IMR-90 (cell line): ENCODE measurements at regions not wholly inside any gene's neighbourhood (a gene's known extent, or its start where the extent isn't known, plus 50 kb on each side); places are given as distances from the start of the nearest gene placed in this dataset.

Source experiments
- ATAC-seq: fragments of 200-7000 bp; cut with Tn5 transposase; 2 replicates; pipeline ENCODE4 v1.9.1; 2020; ENCODE audit warnings: low read depth, mild to moderate bottlenecking, moderate library complexity
- BruUV-seq: library from RNA; stranded (reverse); fragments of 400-500 nt; replicated peaks from 2 replicates; lab custom pipeline; 2021; lab: Mats Ljungman, UMichigan
- CTCF ChIA-PET: fragments of 300-600 bp; formaldehyde crosslinking; extraction: SDS; loops from one replicate; lab custom pipeline; 2021; ENCODE audit warnings: antibody characterized with exemption; lab: Yijun Ruan, JAX
- POLR2A ChIA-PET: fragments of 300-600 bp; sonication (Branson Sonifier 250); formaldehyde crosslinking; loops from one replicate; lab custom pipeline; 2022; ENCODE audit warnings: antibody characterized with exemption; ENCODE audit not compliant: unreplicated experiment; lab: Charles Lee
- DNase-seq: peaks from one replicate; pipeline ENCODE4 v3.0.0; 2013
- H2AFZ ChIP-seq: replicated peaks from 2 replicates; pipeline ENCODE3; 2013; ENCODE audit warnings: low read length, mild to moderate bottlenecking; ENCODE audit not compliant: poor library complexity
- H2AK5ac ChIP-seq: 2 replicates; pipeline ENCODE4 v1.6.1; 2013; ENCODE audit warnings: low read depth, low read length, inconsistent platforms
- H2AK9ac ChIP-seq: replicated peaks from 2 replicates; pipeline ENCODE3; 2013; ENCODE audit warnings: mild to moderate bottlenecking, low read depth, low read length, moderate library complexity; ENCODE audit not compliant: poor library complexity
- H2BK120ac ChIP-seq: 2 replicates; pipeline ENCODE4 v1.6.1; 2013; ENCODE audit warnings: low read depth, low read length, inconsistent platforms
- H2BK15ac ChIP-seq: 3 replicates; pipeline ENCODE4 v1.6.1; 2013; ENCODE audit warnings: low read depth, low read length, inconsistent platforms
- H2BK20ac ChIP-seq: 2 replicates; pipeline ENCODE4 v1.6.1; 2013; ENCODE audit warnings: low read depth, mild to moderate bottlenecking, inconsistent platforms, low read length, moderate library complexity
- H2BK5ac ChIP-seq: 2 replicates; pipeline ENCODE4 v1.6.1; 2013; ENCODE audit warnings: mild to moderate bottlenecking, low read depth, low read length, inconsistent platforms; ENCODE audit not compliant: poor library complexity, severe bottlenecking
- H3K14ac ChIP-seq: replicated peaks from 2 replicates; pipeline ENCODE4 v1.6.1; 2013; ENCODE audit warnings: low read depth, low read length, inconsistent platforms
- H3K18ac ChIP-seq: 2 replicates; pipeline ENCODE4 v1.6.1; 2013; ENCODE audit warnings: low read depth, low read length, control low read depth
- H3K23ac ChIP-seq: 2 replicates; pipeline ENCODE4 v1.6.1; 2013; ENCODE audit warnings: low read depth, low read length, inconsistent platforms
- H3K27ac ChIP-seq: 2 replicates; pipeline ENCODE4 v1.5.1; 2013; ENCODE audit warnings: mild to moderate bottlenecking, control low read depth, low read length; ENCODE audit not compliant: insufficient read depth
- H3K27me3 ChIP-seq: 2 replicates; pipeline ENCODE4 v1.6.1; 2013; ENCODE audit warnings: low read length; ENCODE audit not compliant: control insufficient read depth, insufficient read depth
- H3K36me3 ChIP-seq: 2 replicates; pipeline ENCODE4 v1.6.1; 2013; ENCODE audit warnings: low read length, mixed read lengths; ENCODE audit not compliant: control insufficient read depth, insufficient read depth
- H3K4ac ChIP-seq: 2 replicates; pipeline ENCODE4 v1.6.1; 2013; ENCODE audit warnings: low read depth, low read length, inconsistent platforms
- H3K4me1 ChIP-seq: 2 replicates; pipeline ENCODE4 v1.6.1; 2013; ENCODE audit warnings: low read length, mixed read lengths; ENCODE audit not compliant: control insufficient read depth, insufficient read depth
- H3K4me2 ChIP-seq: 2 replicates; pipeline ENCODE4 v1.6.1; 2013; ENCODE audit warnings: low read depth, mild to moderate bottlenecking, control low read depth, low read length, moderate library complexity
- H3K4me3 ChIP-seq: 2 replicates; pipeline ENCODE4 v1.5.1; 2013; ENCODE audit warnings: low read depth, mild to moderate bottlenecking, control low read depth, low read length, moderate library complexity; ENCODE audit not compliant: insufficient read depth
- H3K56ac ChIP-seq: 2 replicates; pipeline ENCODE4 v1.6.1; 2013; ENCODE audit warnings: low read length, inconsistent platforms; ENCODE audit not compliant: insufficient read depth; ENCODE audit errors: extremely low read depth
- H3K79me1 ChIP-seq, 2 experiments: 2 replicates each; pipeline ENCODE4 v1.6.1; 2013; ENCODE audit warnings: low read length in 2 of 2, inconsistent platforms in 1 of 2, low read depth in 1 of 2
- H3K9ac ChIP-seq: 2 replicates; pipeline ENCODE4 v1.6.1; 2013; ENCODE audit warnings: low read depth, low read length, control low read depth
- H3K9me1 ChIP-seq: 2 replicates; pipeline ENCODE4 v1.6.1; 2013; ENCODE audit warnings: low read length, inconsistent platforms; ENCODE audit not compliant: insufficient read depth
- H3K9me3 ChIP-seq: 2 replicates; pipeline ENCODE4 v1.6.1; 2013; ENCODE audit warnings: low read length; ENCODE audit not compliant: control insufficient read depth, insufficient read depth
- H4K20me1 ChIP-seq: 2 replicates; pipeline ENCODE4 v1.6.1; 2013; ENCODE audit warnings: low read length, inconsistent platforms; ENCODE audit not compliant: insufficient read depth
- H4K5ac ChIP-seq: 2 replicates; pipeline ENCODE4 v1.6.1; 2013; ENCODE audit warnings: mild to moderate bottlenecking, low read depth, low read length, control low read depth
- H4K8ac ChIP-seq, 2 experiments: 2 replicates each; pipeline ENCODE4 v1.6.1; 2013; ENCODE audit warnings: low read depth in 2 of 2, low read length in 2 of 2, control low read depth in 1 of 2, inconsistent platforms in 1 of 2
- H4K91ac ChIP-seq: 2 replicates; pipeline ENCODE4 v1.6.1; 2013; ENCODE audit warnings: low read depth, low read length, inconsistent platforms; ENCODE audit not compliant: insufficient read depth
- BHLHE40 ChIP-seq: fragments of 150-350 bp; IDR thresholded peaks from 2 replicates; pipeline ENCODE4 v1.6.1; 2016; ENCODE audit warnings: mild to moderate bottlenecking, low read depth, low read length
- CEBPB ChIP-seq: IDR thresholded peaks from 2 replicates; pipeline ENCODE4 v1.6.1; 2012; ENCODE audit warnings: low read depth, low read length, improper control_type of control experiment
- CHD1 ChIP-seq: IDR thresholded peaks from 2 replicates; pipeline ENCODE4 v1.6.1; 2012; ENCODE audit warnings: low read depth, low read length, improper control_type of control experiment
- FOS ChIP-seq: fragments of 150-350 bp; IDR thresholded peaks from 2 replicates; pipeline ENCODE4 v1.6.1; 2016; ENCODE audit warnings: low read depth, low read length
- MAFK ChIP-seq: IDR thresholded peaks from 2 replicates; pipeline ENCODE4 v1.6.1; 2012; ENCODE audit warnings: low read depth, low read length, improper control_type of control experiment
- MAZ ChIP-seq: IDR thresholded peaks from 2 replicates; pipeline ENCODE4 v1.6.1; 2012; ENCODE audit warnings: low read depth, mild to moderate bottlenecking, low read length, improper control_type of control experiment, moderate library complexity, borderline replicate concordance
- MXI1 ChIP-seq: IDR thresholded peaks from 2 replicates; pipeline ENCODE4 v1.6.1; 2012; ENCODE audit warnings: low read depth, mild to moderate bottlenecking, low read length, moderate library complexity, borderline replicate concordance
- NFE2L2 ChIP-seq: fragments of 150-350 bp; IDR thresholded peaks from 2 replicates; pipeline ENCODE4 v1.6.1; 2016; ENCODE audit warnings: low read depth, mild to moderate bottlenecking, low read length
- POLR2A ChIP-seq: IDR thresholded peaks from 2 replicates; pipeline ENCODE4 v1.6.1; 2012; ENCODE audit warnings: mild to moderate bottlenecking, low read depth, low read length
- RAD21 ChIP-seq: IDR thresholded peaks from 2 replicates; pipeline ENCODE4 v1.6.1; 2012; ENCODE audit warnings: low read length, improper control_type of control experiment
- RCOR1 ChIP-seq: IDR thresholded peaks from 2 replicates; pipeline ENCODE4 v1.6.1; 2012; ENCODE audit warnings: mild to moderate bottlenecking, low read length, improper control_type of control experiment; ENCODE audit not compliant: insufficient replicate concordance
- RFX5 ChIP-seq: IDR thresholded peaks from 2 replicates; pipeline ENCODE4 v1.8.0; 2012; ENCODE audit warnings: low read depth, mild to moderate bottlenecking, low read length, moderate library complexity
- SMC3 ChIP-seq: fragments of 150-350 bp; IDR thresholded peaks from 2 replicates; pipeline ENCODE4 v1.6.1; 2016; ENCODE audit warnings: low read depth, mild to moderate bottlenecking, antibody characterized with exemption, low read length, moderate library complexity
- WGBS, 2 experiments: methylation state at CpG; one replicate each; pipeline versions ENCODE4 v1.1.5 to v1.1.7; 2013; ENCODE audit warnings: missing lambda C conversion rate in 2 of 2; ENCODE audit not compliant: insufficient read length in 1 of 2; ENCODE audit errors: extremely low coverage in 2 of 2; 5-methylcytosine and 5-hydroxymethylcytosine counted together
- dilution Hi-C: fragments of 300-500 bp; cut with HindIII; formaldehyde crosslinking; loops from one replicate; pipeline ENCODE4 v1.14.3; 2018; ENCODE audit warnings: low sequenced_read_pairs; ENCODE audit not compliant: unreplicated experiment
- in situ Hi-C: fragments of 300-500 bp; cut with MboI; formaldehyde crosslinking; loops from 3 replicates; pipeline ENCODE4 v1.14.3; 2019; ENCODE audit warnings: low sequenced_read_pairs, inconsistent platforms, mixed read lengths
- intact Hi-C: fragments of 100-400 bp; cut with micrococcal nuclease; formaldehyde crosslinking; loops from 2 replicates; pipeline ENCODE4 v1.10.0; 2022
- TF ChIP-seq, protein P1 (sequence below): conservative IDR thresholded peaks from 2 replicates; pipeline ENCODE4 v1.5.1; 2012; ENCODE audit warnings: mild to moderate bottlenecking, low read depth, low read length, improper control_type of control experiment
- TF ChIP-seq, protein P2 (sequence below): fragments of 150-350 bp; IDR thresholded peaks from 2 replicates; pipeline ENCODE4 v1.6.1; 2016; ENCODE audit warnings: low read depth, mild to moderate bottlenecking, low read length, moderate library complexity, borderline replicate concordance
- TF ChIP-seq, protein P3 (sequence below): fragments of 150-350 bp; IDR thresholded peaks from 2 replicates; pipeline ENCODE4 v1.6.1; 2017; ENCODE audit warnings: mild to moderate bottlenecking, antibody characterized with exemption, low read length, low read depth

DNA sequence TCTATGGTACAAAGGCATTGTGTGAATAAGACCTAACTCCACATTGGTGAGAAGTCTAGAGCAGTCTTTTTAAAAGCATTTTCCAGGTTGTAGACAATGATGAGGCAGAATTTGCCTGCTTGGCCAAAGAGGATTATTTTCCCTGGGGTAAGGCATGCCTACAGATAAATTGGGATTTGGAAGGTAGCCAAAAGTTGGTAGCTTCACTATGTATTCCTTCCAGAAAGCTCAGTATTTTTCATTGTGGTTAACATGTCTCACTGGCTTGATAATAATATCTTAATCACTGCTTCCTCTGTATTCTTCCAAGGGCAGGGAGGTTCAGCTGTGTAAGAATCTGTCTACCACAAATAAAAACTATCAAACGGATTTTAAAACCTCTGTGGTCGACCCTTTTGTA is 590.8 kb upstream of the PRMT6 start:
- DNase-seq (no peak), ATAC-seq (no peak)
- Histone ChIP-seq H3K4me2 (no peak overlapping the region), H3K9ac (no peak overlapping the region), H4K5ac (no peak overlapping the region), H3K23ac (no peak overlapping the region), H2BK5ac (no peak overlapping the region), H3K4me1 (no peaks in the 10 kb centered on the region), H3K27ac (no peak overlapping the region), H2AFZ (no peak overlapping the region), H4K91ac (no peak overlapping the region), H3K18ac (no peak overlapping the region), H2BK15ac (no peak overlapping the region), H3K36me3 (no peaks in the 10 kb centered on the region), H3K14ac (no peak overlapping the region), H2BK120ac (no peak overlapping the region), H2AK5ac (no peak overlapping the region), H4K20me1 (no peaks in the 10 kb centered on the region), H3K9me3 (peaks cover 4% of the 10 kb centered on the region), H2BK20ac (no peak overlapping the region), H3K4me3 (no peak overlapping the region), H3K9me1 (no peaks in the 10 kb centered on the region), H2AK9ac (no peak overlapping the region), H3K56ac (no peak overlapping the region), H4K8ac (no peak overlapping the region), H3K4ac (no peak overlapping the region), H3K79me1 (no peaks in the 10 kb centered on the region), H3K27me3 (no peaks in the 10 kb centered on the region)
- no CpG with 5 or more reads among the region's 2 CpGs for WGBS, 2 experiments
- dilution Hi-C loops, result no loop called here
- no peak for TF ChIP-seq MXI1
- no peak for TF ChIP-seq CEBPB
- TF ChIP-seq RAD21, result no peak
- TF ChIP-seq SMC3, result no peak
- no peak for TF ChIP-seq FOS
- TF ChIP-seq, protein P1, sequence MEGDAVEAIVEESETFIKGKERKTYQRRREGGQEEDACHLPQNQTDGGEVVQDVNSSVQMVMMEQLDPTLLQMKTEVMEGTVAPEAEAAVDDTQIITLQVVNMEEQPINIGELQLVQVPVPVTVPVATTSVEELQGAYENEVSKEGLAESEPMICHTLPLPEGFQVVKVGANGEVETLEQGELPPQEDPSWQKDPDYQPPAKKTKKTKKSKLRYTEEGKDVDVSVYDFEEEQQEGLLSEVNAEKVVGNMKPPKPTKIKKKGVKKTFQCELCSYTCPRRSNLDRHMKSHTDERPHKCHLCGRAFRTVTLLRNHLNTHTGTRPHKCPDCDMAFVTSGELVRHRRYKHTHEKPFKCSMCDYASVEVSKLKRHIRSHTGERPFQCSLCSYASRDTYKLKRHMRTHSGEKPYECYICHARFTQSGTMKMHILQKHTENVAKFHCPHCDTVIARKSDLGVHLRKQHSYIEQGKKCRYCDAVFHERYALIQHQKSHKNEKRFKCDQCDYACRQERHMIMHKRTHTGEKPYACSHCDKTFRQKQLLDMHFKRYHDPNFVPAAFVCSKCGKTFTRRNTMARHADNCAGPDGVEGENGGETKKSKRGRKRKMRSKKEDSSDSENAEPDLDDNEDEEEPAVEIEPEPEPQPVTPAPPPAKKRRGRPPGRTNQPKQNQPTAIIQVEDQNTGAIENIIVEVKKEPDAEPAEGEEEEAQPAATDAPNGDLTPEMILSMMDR, result no peak
- no peak for TF ChIP-seq BHLHE40
- no peak for TF ChIP-seq RCOR1
- TF ChIP-seq NFE2L2, result no peak
- TF ChIP-seq POLR2A, result no peak
- TF ChIP-seq, protein P2, sequence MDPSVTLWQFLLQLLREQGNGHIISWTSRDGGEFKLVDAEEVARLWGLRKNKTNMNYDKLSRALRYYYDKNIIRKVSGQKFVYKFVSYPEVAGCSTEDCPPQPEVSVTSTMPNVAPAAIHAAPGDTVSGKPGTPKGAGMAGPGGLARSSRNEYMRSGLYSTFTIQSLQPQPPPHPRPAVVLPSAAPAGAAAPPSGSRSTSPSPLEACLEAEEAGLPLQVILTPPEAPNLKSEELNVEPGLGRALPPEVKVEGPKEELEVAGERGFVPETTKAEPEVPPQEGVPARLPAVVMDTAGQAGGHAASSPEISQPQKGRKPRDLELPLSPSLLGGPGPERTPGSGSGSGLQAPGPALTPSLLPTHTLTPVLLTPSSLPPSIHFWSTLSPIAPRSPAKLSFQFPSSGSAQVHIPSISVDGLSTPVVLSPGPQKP, result no peak
- TF ChIP-seq MAZ, result no peak
- TF ChIP-seq, protein P3, sequence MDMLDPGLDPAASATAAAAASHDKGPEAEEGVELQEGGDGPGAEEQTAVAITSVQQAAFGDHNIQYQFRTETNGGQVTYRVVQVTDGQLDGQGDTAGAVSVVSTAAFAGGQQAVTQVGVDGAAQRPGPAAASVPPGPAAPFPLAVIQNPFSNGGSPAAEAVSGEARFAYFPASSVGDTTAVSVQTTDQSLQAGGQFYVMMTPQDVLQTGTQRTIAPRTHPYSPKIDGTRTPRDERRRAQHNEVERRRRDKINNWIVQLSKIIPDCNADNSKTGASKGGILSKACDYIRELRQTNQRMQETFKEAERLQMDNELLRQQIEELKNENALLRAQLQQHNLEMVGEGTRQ, result no peak
- no peak for TF ChIP-seq RFX5
- no peak for TF ChIP-seq MAFK
- TF ChIP-seq CHD1, result no peak
- ChIA-PET CTCF (no interaction called here), POLR2A (no interaction called here)
- intact Hi-C loops, result no loop called here
- no TSS peak for BruUV-seq
- in situ Hi-C loops, result no loop called here
